ENCODE measurements at regions not wholly inside any gene's neighbourhood (a gene's known extent, or its start where the extent isn't known, plus 50 kb on each side); places are given as distances from the start of the nearest gene placed in this dataset.

- no peak for DNase-seq (ENCODE audit: extremely low spot score)
- TF ChIP-seq EP300 (IDR thresholded peaks at IDR 0.05) (no peak), CTCF (IDR thresholded peaks at IDR 0.05) (no peak), POLR2A (IDR thresholded peaks at IDR 0.05; ENCODE audit: low read depth) (no peak), POLR2AphosphoS5 (IDR thresholded peaks at IDR 0.05) (no peak)
- Histone ChIP-seq H3K36me3 (no peaks in the 10 kb centered on the region), H3K9me3 (no peaks in the 10 kb centered on the region), H3K4me3 (no peak overlapping the region), H3K4me1 (no peaks in the 10 kb centered on the region), H3K27ac (replicated peaks in 1 of 4) (no peak overlapping the region), H3K27me3 (no peaks in the 10 kb centered on the region)
- WGBS = 89% methylated on average over 2 of the region's 2 CpGs
- intact Hi-C loops (cut with DNase I) = no loop called here
Observed at GRCh38 chr7:91375378-91375777, 111.1 kb downstream of the FZD1 start.

- H3K27ac ChIP-seq (replicated peaks in 1 of 4) = no peak overlapping the region
- WGBS = 92% methylated on average over 2 of the region's 2 CpGs
- H3K27me3 ChIP-seq = no peaks in the 10 kb centered on the region
- H3K4me1 ChIP-seq = no peaks in the 10 kb centered on the region
- DNase-seq (ENCODE audit: extremely low spot score) = no peak
- intact Hi-C loops (cut with DNase I) = no loop called here
- TF ChIP-seq POLR2AphosphoS5 (IDR thresholded peaks at IDR 0.05) (no peak), POLR2A (IDR thresholded peaks at IDR 0.05; ENCODE audit: low read depth) (no peak), CTCF (IDR thresholded peaks at IDR 0.05) (no peak), EP300 (IDR thresholded peaks at IDR 0.05) (no peak)
- H3K9me3 ChIP-seq = no peaks in the 10 kb centered on the region
- no peak overlapping the region for H3K4me3 ChIP-seq
- H3K36me3 ChIP-seq = no peaks in the 10 kb centered on the region
Observed at GRCh38 chr7:91378131-91378530, 113.9 kb downstream of the FZD1 start.

- no peaks in the 10 kb centered on the region for H3K4me1 ChIP-seq
- H3K9me3 ChIP-seq = no peaks in the 10 kb centered on the region
- 88% methylated on average over 2 of the region's 2 CpGs for WGBS
- H3K27me3 ChIP-seq = no peaks in the 10 kb centered on the region
- no peak overlapping the region for H3K4me3 ChIP-seq
- H3K36me3 ChIP-seq = no peaks in the 10 kb centered on the region
- no peak for DNase-seq (ENCODE audit: extremely low spot score)
- no peak overlapping the region for H3K27ac ChIP-seq (replicated peaks in 1 of 4)
- TF ChIP-seq POLR2A (IDR thresholded peaks at IDR 0.05; ENCODE audit: low read depth) = no peak
- TF ChIP-seq EP300 (IDR thresholded peaks at IDR 0.05) = no peak
- no peak for TF ChIP-seq POLR2AphosphoS5 (IDR thresholded peaks at IDR 0.05)
- no peak for TF ChIP-seq CTCF (IDR thresholded peaks at IDR 0.05)
- intact Hi-C loops (cut with DNase I) = no loop called here
Observed at GRCh38 chr7:91379236-91379635, 115.0 kb downstream of the FZD1 start.

GRCh38 chr7:91379991-91380390, 115.8 kb downstream of the FZD1 start:
- H3K4me3 ChIP-seq = no peak overlapping the region
- no peaks in the 10 kb centered on the region for H3K4me1 ChIP-seq
- TF ChIP-seq CTCF (IDR thresholded peaks at IDR 0.05) (no peak), POLR2A (IDR thresholded peaks at IDR 0.05; ENCODE audit: low read depth) (no peak), EP300 (IDR thresholded peaks at IDR 0.05) (no peak), POLR2AphosphoS5 (IDR thresholded peaks at IDR 0.05) (no peak)
- H3K27ac ChIP-seq (replicated peaks in 1 of 4) = no peak overlapping the region
- no peaks in the 10 kb centered on the region for H3K9me3 ChIP-seq
- intact Hi-C loops (cut with DNase I) = no loop called here
- no peak for DNase-seq (ENCODE audit: extremely low spot score)
- 52% methylated on average over 2 of the region's 2 CpGs for WGBS
- no peaks in the 10 kb centered on the region for H3K36me3 ChIP-seq
- no peaks in the 10 kb centered on the region for H3K27me3 ChIP-seq

Data from esophagus muscularis mucosa (tissue), 4 donors.